HepG2 (cell line): ENCODE measurements at regions not wholly inside any gene's neighbourhood (a gene's known extent, or its start where the extent isn't known, plus 50 kb on each side); places are given as distances from the start of the nearest gene placed in this dataset.

ENCODE experiments used
- ATAC-seq: fragments of 200-7000 bp; cut with Tn5 transposase; 3 replicates; pipeline ENCODE4 v1.9.1; 2020; ENCODE audit warnings: mild to moderate bottlenecking, moderate library complexity
- BruUV-seq: library from RNA; stranded (reverse); fragments of 400-500 nt; replicated peaks from 2 replicates; lab custom pipeline; 2021; lab: Mats Ljungman, UMichigan
- CTCF ChIA-PET: fragments of 300-600 bp; formaldehyde crosslinking; extraction: SDS; loops from one replicate; lab custom pipeline; 2021; ENCODE audit warnings: low total read pairs, inconsistent platforms, low intra/inter-chr PET ratio; lab: Yijun Ruan, JAX
- POLR2A ChIA-PET: fragments of 350-600 bp; sonication (Branson Sonifier 250); formaldehyde crosslinking; loops from one replicate; lab custom pipeline; 2020; ENCODE audit warnings: antibody characterized with exemption, inconsistent platforms; lab: Yijun Ruan, JAX
- DNase-seq: peaks from one replicate; pipeline ENCODE4 v3.0.0-alpha.2; 2015; ENCODE audit warnings: low spot score
- FAIRE-seq: peaks from 3 replicates; lab custom pipeline; 2011; peaks lifted over from hg19 to GRCh38; lab: Jason Lieb, UNC
- H2AFZ ChIP-seq: one replicate; pipeline ENCODE4 v1.6.1; 2011; ENCODE audit warnings: low read length, inconsistent platforms
- H3K27ac ChIP-seq: fragments of 300-600 bp; 3 replicates; pipeline ENCODE4 v1.8.0; 2011; ENCODE audit warnings: mixed run types, mild to moderate bottlenecking, mixed read lengths, low read length, inconsistent platforms; ENCODE audit not compliant: insufficient read depth; ENCODE audit errors: extremely low read length
- H3K27me3 ChIP-seq, 2 experiments: fragments of 200-600 bp in 1 of 2; 2 replicates in 1 of 2; 3 replicates in 1 of 2; pipeline versions ENCODE4 v1.6.0 to v1.8.0; 2011; ENCODE audit warnings: low read length in 2 of 2, mild to moderate bottlenecking in 2 of 2, moderate library complexity in 2 of 2, inconsistent platforms in 1 of 2; ENCODE audit not compliant: insufficient read depth in 2 of 2, control insufficient read depth in 1 of 2
- H3K36me3 ChIP-seq, 2 experiments: fragments of 200-600 bp in 1 of 2; replicated peaks in 1 of 2; 2 replicates in 1 of 2; 3 replicates in 1 of 2; pipeline versions ENCODE4 v1.5.1 to v1.8.0; 2011; ENCODE audit warnings: low read length in 2 of 2, inconsistent platforms in 1 of 2; ENCODE audit not compliant: insufficient read depth in 2 of 2, control insufficient read depth in 1 of 2
- H3K4me1 ChIP-seq: 2 replicates; pipeline ENCODE4 v1.5.1; 2012; ENCODE audit warnings: low read length, inconsistent platforms; ENCODE audit not compliant: insufficient read depth
- H3K4me2 ChIP-seq: 2 replicates; pipeline ENCODE4 v1.6.0; 2011; ENCODE audit warnings: low read depth, low read length, inconsistent platforms
- H3K4me3 ChIP-seq, 3 experiments: fragments of 200-600 bp in 1 of 3; sonication (generic), shearing (Covaris generic) in 1 of 3; replicated peaks in 1 of 3; 2 replicates each; pipeline ENCODE4 v1.5.1; 2011 to 2016; ENCODE audit warnings: low read length in 3 of 3, inconsistent platforms in 2 of 3, low read depth in 2 of 3, mild to moderate bottlenecking in 2 of 3, control low read depth in 1 of 3, mixed read lengths in 1 of 3; ENCODE audit not compliant: insufficient read depth in 1 of 3
- H3K79me2 ChIP-seq: one replicate; pipeline ENCODE4 v1.6.1; 2011; ENCODE audit warnings: low read length, inconsistent platforms; ENCODE audit not compliant: insufficient read depth
- H3K9ac ChIP-seq: 2 replicates; pipeline ENCODE4 v1.6.0; 2011; ENCODE audit warnings: mild to moderate bottlenecking, low read depth, low read length, inconsistent platforms; ENCODE audit not compliant: insufficient read depth
- H3K9me3 ChIP-seq: 2 replicates; pipeline ENCODE4 v1.5.1; 2012; ENCODE audit warnings: mild to moderate bottlenecking, low read length
- H4K20me1 ChIP-seq: 2 replicates; pipeline ENCODE4 v1.6.0; 2011; ENCODE audit warnings: inconsistent platforms, mild to moderate bottlenecking, low read length, moderate library complexity; ENCODE audit not compliant: insufficient read depth
- CREB1 ChIP-seq, 2 experiments: fragments of 450-650 bp in 1 of 2; IDR thresholded peaks; 2 replicates each; pipeline ENCODE4 v1.6.1; 2016 to 2017; ENCODE audit warnings: control low read depth in 1 of 2, mild to moderate bottlenecking in 1 of 2, missing compliant biosample characterization in 1 of 2, missing genetic modification characterization in 1 of 2
- IRF1 ChIP-seq: sonication (generic); formaldehyde crosslinking; IDR thresholded peaks from 2 replicates; pipeline ENCODE4 v1.4.0; 2020; ENCODE audit warnings: low read depth, mild to moderate bottlenecking, missing genetic modification reagents
- JDP2 ChIP-seq: sonication (generic); formaldehyde crosslinking; IDR thresholded peaks from 2 replicates; pipeline ENCODE4 v1.8.1; 2022; ENCODE audit warnings: missing genetic modification reagents, borderline replicate concordance
- JUNB ChIP-seq: sonication (generic); formaldehyde crosslinking; IDR thresholded peaks from 2 replicates; pipeline ENCODE4 v1.8.0; 2022; ENCODE audit warnings: missing genetic modification reagents, mild to moderate bottlenecking, borderline replicate concordance
- MED1 ChIP-seq: sonication (generic); formaldehyde crosslinking; IDR thresholded peaks from 2 replicates; pipeline ENCODE4 v1.4.0; 2020; ENCODE audit warnings: missing genetic modification reagents
- PHF21A ChIP-seq: sonication (generic); formaldehyde crosslinking; IDR thresholded peaks from 2 replicates; pipeline ENCODE4 v1.5.0; 2020; ENCODE audit warnings: mild to moderate bottlenecking, missing genetic modification reagents
- RBAK ChIP-seq: sonication (generic); formaldehyde crosslinking; IDR thresholded peaks from 2 replicates; pipeline ENCODE4 v1.5.1; 2020; ENCODE audit warnings: mild to moderate bottlenecking, missing genetic modification reagents
- ZFP62 ChIP-seq: sonication (generic); formaldehyde crosslinking; IDR thresholded peaks from 2 replicates; pipeline ENCODE4 v1.4.0; 2020; ENCODE audit warnings: missing genetic modification reagents
- ZHX2 ChIP-seq, 2 experiments: sonication (generic) in 1 of 2; formaldehyde crosslinking in 1 of 2; IDR thresholded peaks; 2 replicates each; pipeline versions ENCODE4 v1.6.1 to v1.9.0; 2014 to 2022; ENCODE audit warnings: antibody characterized with exemption in 1 of 2, borderline replicate concordance in 1 of 2, inconsistent platforms in 1 of 2, low read depth in 1 of 2, missing genetic modification reagents in 1 of 2
- ZNF317 ChIP-seq: sonication (generic); formaldehyde crosslinking; IDR thresholded peaks from 2 replicates; pipeline ENCODE4 v1.5.0; 2020; ENCODE audit warnings: mild to moderate bottlenecking, missing genetic modification reagents
- ZNF329 ChIP-seq: sonication (generic); formaldehyde crosslinking; IDR thresholded peaks from 2 replicates; pipeline ENCODE4 v1.9.0; 2021; ENCODE audit warnings: low read depth, mild to moderate bottlenecking, missing genetic modification reagents
- ZNF740 ChIP-seq: sonication (generic); formaldehyde crosslinking; IDR thresholded peaks from 2 replicates; pipeline ENCODE4 v1.4.0; 2020; ENCODE audit warnings: missing genetic modification reagents
- ZSCAN5A ChIP-seq: sonication (generic); formaldehyde crosslinking; IDR thresholded peaks from 2 replicates; pipeline ENCODE4 v1.8.0; 2022; ENCODE audit warnings: mild to moderate bottlenecking, missing genetic modification reagents, borderline replicate concordance
- WGBS: methylation state at CpG from one replicate; pipeline ENCODE4 v1.1.6; 2017; ENCODE audit warnings: low lambda C conversion rate; 5-methylcytosine and 5-hydroxymethylcytosine counted together
- in situ Hi-C: cut with HindIII; loops from 2 replicates; pipeline ENCODE4 v1.10.0; 2017; ENCODE audit warnings: low pct_unique_long_range_greater_than_20kb; ENCODE audit not compliant: extremely low pct_ligation_motif_present
- intact Hi-C: fragments of 100-400 bp; cut with micrococcal nuclease; formaldehyde crosslinking; loops from one replicate; pipeline ENCODE4 v1.10.0; 2022; ENCODE audit not compliant: unreplicated experiment

GRCh38 chr2:147572622-147573021, 272.2 kb upstream of the ACVR2A start:
- Histone ChIP-seq H3K4me1 (no peaks in the 10 kb centered on the region), H2AFZ (no peak overlapping the region), H3K9me3 (no peaks in the 10 kb centered on the region), H3K27me3 (no peaks in the 10 kb centered on the region), H3K9ac (no peak overlapping the region), H3K36me3 (no peaks in the 10 kb centered on the region), H4K20me1 (no peaks in the 10 kb centered on the region), H3K79me2 (no peaks in the 10 kb centered on the region), H3K4me2 (no peak overlapping the region), H3K27ac (no peak overlapping the region), H3K4me3 (no peak overlapping the region)
- ATAC-seq (no peak), DNase-seq (no peak), FAIRE-seq (no peak)
- ChIA-PET POLR2A (no interaction called here), CTCF (no interaction called here)
- in situ Hi-C loops (no loop called here), intact Hi-C loops (no loop called here)
- WGBS = 11% methylated on average over 2 of the region's 2 CpGs
- BruUV-seq = no TSS peak
- no peak for TF ChIP-seq CREB1 (IDR thresholded peaks at IDR 0.05)
- no peak for TF ChIP-seq CREB1 (CRISPR knock-in tag; IDR thresholded peaks at IDR 0.05)
- TF ChIP-seq RBAK (CRISPR knock-in tag) = no peak
- no peak for TF ChIP-seq ZNF329 (CRISPR knock-in tag)
- no peak for TF ChIP-seq JUNB (CRISPR knock-in tag)
- TF ChIP-seq ZHX2 (IDR thresholded peaks at IDR 0.05; ENCODE audit: low read depth) = no peak
- no peak for TF ChIP-seq ZHX2 (CRISPR knock-in tag; IDR thresholded peaks at IDR 0.05; ENCODE audit: borderline replicate concordance)
- no peak for TF ChIP-seq ZNF740
- no peak for TF ChIP-seq PHF21A (CRISPR knock-in tag)
- TF ChIP-seq IRF1 (CRISPR knock-in tag) = no peak
- TF ChIP-seq ZNF317 = no peak
- no peak for TF ChIP-seq ZSCAN5A (CRISPR knock-in tag)
- TF ChIP-seq ZFP62 (CRISPR knock-in tag) = no peak
- TF ChIP-seq JDP2 = no peak
- no peak for TF ChIP-seq MED1 (CRISPR knock-in tag)
